HG02973 (cell line): ENCODE measurements at regions not wholly inside any gene's neighbourhood (a gene's known extent, or its start where the extent isn't known, plus 50 kb on each side); places are given as distances from the start of the nearest gene placed in this dataset.

Experiments
- ATAC-seq: cut with Tn5 transposase; IDR thresholded peaks from one replicate; pipeline ENCODE4 v1.9.1; 2021; ENCODE audit warnings: moderate library complexity; ENCODE audit not compliant: unreplicated experiment

GRCh38 chr2:212628586-212628985 is 90.0 kb upstream of the ERBB4 start:
- ATAC-seq, result no peak

DNA sequence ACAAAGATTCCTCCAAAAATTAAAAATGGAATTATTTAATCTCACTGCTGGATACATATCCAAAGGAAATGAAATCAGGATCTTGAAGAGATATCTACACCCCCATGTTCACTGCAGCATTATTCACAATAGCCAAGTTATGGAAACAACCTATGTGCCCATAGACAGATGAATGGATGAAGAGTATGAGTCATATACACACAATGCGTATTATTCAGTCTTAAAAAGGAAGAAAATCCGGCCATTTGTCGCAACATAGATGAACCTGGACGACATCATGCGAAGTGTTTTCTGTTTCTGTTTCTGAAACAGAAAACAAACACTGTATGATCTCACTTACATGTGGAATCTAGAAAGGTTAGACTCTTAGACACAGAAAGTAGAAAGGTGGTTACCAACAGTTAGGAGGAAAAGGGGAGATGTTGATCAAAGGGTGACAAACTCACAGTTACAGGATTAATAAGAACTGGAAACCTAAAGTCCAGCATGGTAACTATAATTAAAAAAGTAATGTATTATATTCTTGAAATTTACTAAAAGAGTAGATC is 87.8 kb upstream of the ERBB4 start:
- no peak for ATAC-seq

GRCh38 chr2:212619954-212620353 is 81.4 kb upstream of the ERBB4 start:
- no peak for ATAC-seq

- ATAC-seq, result no peak
Observed at GRCh38 chr2:212618636-212619035, 80.0 kb upstream of the ERBB4 start.

- ATAC-seq, result no peak
Observed at GRCh38 chr2:212610872-212611425, 72.3 kb upstream of the ERBB4 start.

DNA sequence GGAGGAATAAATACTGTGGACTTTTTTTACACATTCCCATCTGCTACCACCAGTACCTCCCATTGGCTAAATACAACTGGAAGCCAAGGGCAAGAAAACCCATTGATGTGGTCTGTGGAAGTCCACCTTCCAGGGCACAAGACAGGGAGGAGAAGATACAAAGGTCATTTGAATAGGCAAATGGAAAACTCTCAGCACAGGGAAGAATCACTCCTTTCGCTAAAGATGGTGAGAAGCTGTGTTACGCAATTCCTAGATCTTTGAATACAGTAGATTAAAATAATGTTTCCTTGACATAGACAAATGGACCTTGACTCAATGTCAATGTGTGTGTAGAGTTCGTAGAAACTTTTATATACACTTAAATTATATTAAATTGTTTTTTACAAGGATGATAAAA is 70.9 kb upstream of the ERBB4 start:
- no peak for ATAC-seq

- no peak for ATAC-seq
Observed at GRCh38 chr2:212607080-212607479, 68.5 kb upstream of the ERBB4 start.

DNA sequence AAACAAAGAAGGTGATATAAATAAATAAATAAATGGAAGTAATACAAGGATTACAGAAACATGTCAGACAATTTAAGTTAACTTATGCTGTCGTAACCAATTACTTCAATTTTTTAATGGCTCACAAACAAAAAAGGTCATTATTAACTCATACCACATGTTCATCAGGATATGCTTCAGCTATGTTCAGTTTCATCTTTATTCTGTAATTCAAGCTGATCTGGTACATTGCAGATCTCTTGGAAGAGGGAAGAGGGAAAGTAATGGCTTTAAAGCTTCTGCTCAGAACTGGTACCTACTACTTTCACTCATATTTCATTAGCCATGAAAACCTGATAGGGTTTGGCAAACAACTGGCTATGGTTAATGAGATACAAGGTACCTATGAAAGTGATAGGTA is 67.6 kb upstream of the ERBB4 start:
- ATAC-seq, result no peak

DNA sequence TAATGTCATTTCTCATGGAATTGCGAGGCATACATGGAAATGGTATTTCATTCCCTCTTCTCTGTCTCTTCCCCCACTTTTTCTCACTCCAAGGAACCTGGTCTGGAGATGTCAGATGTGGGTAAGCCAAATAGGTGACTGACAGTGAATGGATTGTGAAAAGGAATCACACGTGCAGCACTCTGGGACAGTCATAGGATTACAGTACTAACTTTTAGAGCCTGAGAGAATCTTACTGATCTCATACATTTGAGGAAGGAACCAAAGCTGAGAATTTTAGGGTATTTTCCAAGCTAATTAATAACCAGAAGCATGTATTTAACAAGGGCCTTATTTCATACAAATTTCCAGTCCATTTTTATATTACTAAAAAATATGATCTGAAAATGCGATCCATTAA is 58.1 kb upstream of the ERBB4 start:
- ATAC-seq, result no peak

DNA sequence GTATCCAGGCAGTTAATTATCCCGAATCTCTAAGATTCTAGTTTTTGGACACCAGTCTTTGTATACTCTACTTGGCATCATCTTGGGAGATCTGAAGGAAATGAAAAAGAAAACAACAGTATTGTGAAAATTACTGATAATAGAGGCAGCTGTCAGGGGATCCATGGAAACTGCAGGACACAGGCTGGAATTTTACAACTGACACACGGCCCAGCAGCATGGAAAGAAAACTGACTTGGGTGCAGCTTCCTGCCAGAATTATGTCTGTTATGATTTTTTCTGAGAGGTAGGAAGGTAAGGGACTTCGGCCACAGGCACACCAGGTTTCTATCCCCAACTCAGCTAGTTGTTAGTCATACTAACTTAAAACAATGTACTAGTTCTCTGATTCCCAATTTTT is 57.7 kb upstream of the ERBB4 start:
- ATAC-seq, result no peak

GRCh38 chr2:212595036-212595654 is 56.5 kb upstream of the ERBB4 start:
- ATAC-seq, result no peak

DNA sequence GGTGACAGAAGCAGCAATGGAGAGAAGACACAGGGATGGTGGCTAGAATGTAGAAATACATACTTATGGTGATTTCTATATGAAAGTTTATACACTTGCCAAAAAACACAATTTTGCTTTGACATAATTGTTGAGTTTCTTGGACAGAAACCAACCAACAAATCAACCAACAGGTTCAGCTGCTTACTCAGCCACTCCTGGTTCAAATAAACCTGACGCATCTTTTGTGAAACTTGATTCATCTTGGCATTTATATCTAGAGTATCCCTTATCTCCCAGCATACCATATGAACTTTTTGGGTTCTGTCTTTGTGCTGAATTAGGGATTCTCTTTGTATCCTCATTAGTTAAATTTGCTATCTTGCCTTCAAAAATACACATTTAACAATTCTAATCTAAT is 54.1 kb upstream of the ERBB4 start:
- no peak for ATAC-seq
